SK-N-SH treated with all-trans-retinoic acid at 6 μM for 48 hours (cell line): ENCODE measurements at regions not wholly inside any gene's neighbourhood (a gene's known extent, or its start where the extent isn't known, plus 50 kb on each side); places are given as distances from the start of the nearest gene placed in this dataset.

Source experiments
- ATAC-seq: fragments of 200-7000 bp; cut with Tn5 transposase; 3 replicates; pipeline ENCODE4 v1.9.1; 2020; ENCODE audit warnings: mild to moderate bottlenecking, moderate library complexity
- ARNTL ChIP-seq: fragments of 450-650 bp; formaldehyde crosslinking; IDR thresholded peaks from 2 replicates; pipeline ENCODE4 v1.5.0; 2020; ENCODE audit warnings: low read depth, mild to moderate bottlenecking, moderate library complexity, borderline replicate concordance
- BACH2 ChIP-seq: fragments of 250-450 bp; sonication (Bioruptor Pico); IDR thresholded peaks from 2 replicates; pipeline ENCODE4 v1.9.0; 2021; ENCODE audit warnings: mild to moderate bottlenecking, borderline replicate concordance
- CREB5 ChIP-seq: fragments of 250-450 bp; sonication (Bioruptor Pico); IDR thresholded peaks from 2 replicates; pipeline ENCODE4 v1.5.1; 2020; ENCODE audit warnings: low read depth, mild to moderate bottlenecking, moderate library complexity
- CSDC2 ChIP-seq: fragments of 250-450 bp; sonication (Bioruptor Pico); IDR thresholded peaks from 2 replicates; pipeline ENCODE4 v1.5.0; 2020; ENCODE audit warnings: mild to moderate bottlenecking, moderate library complexity
- CSRNP3 ChIP-seq: fragments of 250-450 bp; sonication (Bioruptor Pico); IDR thresholded peaks from 2 replicates; pipeline ENCODE4 v1.5.1; 2021; ENCODE audit warnings: mild to moderate bottlenecking, moderate library complexity
- ESRRG ChIP-seq: fragments of 250-450 bp; sonication (Bioruptor Pico); IDR thresholded peaks from 2 replicates; pipeline ENCODE4 v1.6.1; 2021; ENCODE audit warnings: mild to moderate bottlenecking
- GLIS3 ChIP-seq: fragments of 250-450 bp; sonication (Bioruptor Pico); IDR thresholded peaks from 2 replicates; pipeline ENCODE4 v1.5.0; 2020; ENCODE audit warnings: mild to moderate bottlenecking, moderate library complexity
- ISL1 ChIP-seq: fragments of 250-450 bp; sonication (Bioruptor Pico); IDR thresholded peaks from 2 replicates; pipeline ENCODE4 v2.1.2; 2022; ENCODE audit warnings: mild to moderate bottlenecking, moderate library complexity
- OSR1 ChIP-seq: fragments of 250-450 bp; sonication (Bioruptor Pico); IDR thresholded peaks from 2 replicates; pipeline ENCODE4 v1.8.0; 2022; ENCODE audit warnings: moderate library complexity, mild to moderate bottlenecking, inconsistent platforms
- POU6F1 ChIP-seq: fragments of 250-450 bp; sonication (Bioruptor Pico); IDR thresholded peaks from 2 replicates; pipeline ENCODE4 v1.8.0; 2021; ENCODE audit warnings: low read depth, mild to moderate bottlenecking, moderate library complexity, borderline replicate concordance
- PPARA ChIP-seq: fragments of 250-450 bp; sonication (Bioruptor Pico); IDR thresholded peaks from 2 replicates; pipeline ENCODE4 v1.5.0; 2020; ENCODE audit warnings: mild to moderate bottlenecking, borderline replicate concordance
- RARB ChIP-seq: fragments of 250-450 bp; sonication (Bioruptor Pico); IDR thresholded peaks from 2 replicates; pipeline ENCODE4 v1.8.0; 2021; ENCODE audit warnings: mild to moderate bottlenecking, moderate library complexity
- SNAI2 ChIP-seq: fragments of 250-450 bp; sonication (Bioruptor Pico); IDR thresholded peaks from 2 replicates; pipeline ENCODE4 v1.5.0; 2020; ENCODE audit warnings: mild to moderate bottlenecking, moderate library complexity
- TCF4 ChIP-seq: fragments of 250-450 bp; sonication (Bioruptor Pico); IDR thresholded peaks from 2 replicates; pipeline ENCODE4 v1.8.0; 2021; ENCODE audit warnings: mild to moderate bottlenecking, moderate library complexity, borderline replicate concordance
- TOX ChIP-seq: fragments of 250-450 bp; sonication (Bioruptor Pico); IDR thresholded peaks from 2 replicates; pipeline ENCODE4 v1.8.0; 2021; ENCODE audit warnings: mild to moderate bottlenecking, moderate library complexity, borderline replicate concordance
- TSHZ2 ChIP-seq: fragments of 250-450 bp; sonication (Bioruptor Pico); IDR thresholded peaks from 2 replicates; pipeline ENCODE4 v1.5.0; 2020; ENCODE audit warnings: mild to moderate bottlenecking, moderate library complexity
- ZNF70 ChIP-seq: fragments of 450-650 bp; formaldehyde crosslinking; IDR thresholded peaks from 2 replicates; pipeline ENCODE4 v1.5.0; 2020; ENCODE audit warnings: mild to moderate bottlenecking, moderate library complexity
- ZNF8 ChIP-seq: fragments of 450-650 bp; formaldehyde crosslinking; IDR thresholded peaks from 2 replicates; pipeline ENCODE4 v1.5.0; 2020; ENCODE audit warnings: mild to moderate bottlenecking, moderate library complexity
- TF ChIP-seq, protein P1 (sequence below): fragments of 250-450 bp; sonication (Bioruptor Pico); IDR thresholded peaks from 2 replicates; pipeline ENCODE4 v1.8.0; 2020; ENCODE audit warnings: mild to moderate bottlenecking, moderate library complexity, borderline replicate concordance

GRCh38 chr12:91890742-91891141 is 254.9 kb downstream of the BTG1 start:
- TF ChIP-seq BACH2 (CRISPR knock-in tag): no peak
- no peak for TF ChIP-seq OSR1 (CRISPR knock-in tag)
- ATAC-seq: no peak

- ATAC-seq: no peak
- TF ChIP-seq GLIS3 (no peak), ESRRG (CRISPR knock-in tag) (no peak), CSDC2 (CRISPR knock-in tag) (no peak), PPARA (no peak), SNAI2 (CRISPR knock-in tag) (no peak), CSRNP3 (CRISPR knock-in tag) (no peak), CREB5 (CRISPR knock-in tag) (no peak), ARNTL (no peak), ISL1 (CRISPR knock-in tag) (no peak), POU6F1 (CRISPR knock-in tag) (no peak), ZNF70 (no peak), RARB (CRISPR knock-in tag) (no peak), TOX (no peak), TCF4 (CRISPR knock-in tag) (no peak)
- TF ChIP-seq, protein P1, sequence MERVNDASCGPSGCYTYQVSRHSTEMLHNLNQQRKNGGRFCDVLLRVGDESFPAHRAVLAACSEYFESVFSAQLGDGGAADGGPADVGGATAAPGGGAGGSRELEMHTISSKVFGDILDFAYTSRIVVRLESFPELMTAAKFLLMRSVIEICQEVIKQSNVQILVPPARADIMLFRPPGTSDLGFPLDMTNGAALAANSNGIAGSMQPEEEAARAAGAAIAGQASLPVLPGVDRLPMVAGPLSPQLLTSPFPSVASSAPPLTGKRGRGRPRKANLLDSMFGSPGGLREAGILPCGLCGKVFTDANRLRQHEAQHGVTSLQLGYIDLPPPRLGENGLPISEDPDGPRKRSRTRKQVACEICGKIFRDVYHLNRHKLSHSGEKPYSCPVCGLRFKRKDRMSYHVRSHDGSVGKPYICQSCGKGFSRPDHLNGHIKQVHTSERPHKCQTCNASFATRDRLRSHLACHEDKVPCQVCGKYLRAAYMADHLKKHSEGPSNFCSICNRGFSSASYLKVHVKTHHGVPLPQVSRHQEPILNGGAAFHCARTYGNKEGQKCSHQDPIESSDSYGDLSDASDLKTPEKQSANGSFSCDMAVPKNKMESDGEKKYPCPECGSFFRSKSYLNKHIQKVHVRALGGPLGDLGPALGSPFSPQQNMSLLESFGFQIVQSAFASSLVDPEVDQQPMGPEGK (CRISPR knock-in tag): no peak
Measured at GRCh38 chr12:91889910-91890309, 255.7 kb downstream of the BTG1 start.

GRCh38 chr12:91889059-91889458 is 256.6 kb downstream of the BTG1 start:
- TF ChIP-seq ZNF8 (CRISPR knock-in tag) (no peak), PPARA (no peak), TCF4 (CRISPR knock-in tag) (no peak), ARNTL (no peak), CREB5 (CRISPR knock-in tag) (no peak)
- TF ChIP-seq, protein P1 (CRISPR knock-in tag): no peak
- no peak for ATAC-seq

DNA sequence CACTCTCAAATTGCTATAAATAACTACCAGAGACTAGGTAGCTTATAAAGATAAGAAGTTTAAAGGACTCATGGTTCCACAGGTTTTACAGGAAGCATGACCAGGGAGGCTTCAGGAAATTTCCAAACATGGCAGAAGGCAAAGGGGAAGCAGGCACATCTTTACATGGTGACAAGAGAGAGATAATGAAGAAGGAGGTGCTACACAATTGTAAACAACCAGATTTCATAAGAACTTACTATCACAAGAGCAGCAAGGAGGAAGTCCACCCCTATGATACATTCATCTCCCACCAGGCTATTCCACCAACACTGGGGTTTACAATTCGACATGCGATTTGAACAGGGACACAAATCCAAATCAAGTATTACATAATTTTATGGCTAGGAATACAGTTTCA is 257.7 kb downstream of the BTG1 start:
- no peak for ATAC-seq
- TF ChIP-seq CSDC2 (CRISPR knock-in tag): no peak
- TF ChIP-seq POU6F1 (CRISPR knock-in tag): no peak
- TF ChIP-seq SNAI2 (CRISPR knock-in tag): no peak
- no peak for TF ChIP-seq ARNTL
- no peak for TF ChIP-seq TSHZ2
- TF ChIP-seq CSRNP3 (CRISPR knock-in tag): no peak
- no peak for TF ChIP-seq RARB (CRISPR knock-in tag)
- no peak for TF ChIP-seq ISL1 (CRISPR knock-in tag)
- no peak for TF ChIP-seq OSR1 (CRISPR knock-in tag)
- TF ChIP-seq ZNF70: no peak
